ENCODE measurements at regions not wholly inside any gene's neighbourhood (a gene's known extent, or its start where the extent isn't known, plus 50 kb on each side); places are given as distances from the start of the nearest gene placed in this dataset.

DNA sequence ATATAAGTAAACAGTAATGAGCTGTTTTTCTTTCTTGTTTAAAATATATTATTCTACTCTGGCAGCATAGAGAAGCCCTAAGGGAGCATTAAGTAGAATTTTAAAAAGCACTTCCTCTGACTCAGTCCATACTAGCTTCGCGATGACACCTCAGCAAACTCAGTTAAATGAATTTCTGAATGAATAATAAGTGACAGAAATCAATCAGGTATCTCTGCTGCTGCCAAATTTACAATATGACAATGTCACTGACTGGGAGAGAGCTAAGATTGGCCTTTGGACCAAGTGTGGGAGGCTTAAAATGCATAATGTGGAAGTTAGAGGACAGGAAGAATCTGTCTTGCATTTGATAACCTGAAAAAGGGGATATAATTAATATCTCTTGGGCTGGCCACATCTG lies 296.1 kb downstream of the HHIPL2 start:
- no peak overlapping the region for H2AFZ ChIP-seq (ENCODE audit: low read length)
- no peak for TF ChIP-seq POU5F1 (IDR thresholded peaks at IDR 0.05; ENCODE audit: low read depth, low read length)
- no peak for TF ChIP-seq HDAC2 (IDR thresholded peaks at IDR 0.05; ENCODE audit: borderline replicate concordance in 1 of 2, low read depth in 2 of 2, low read length in 2 of 2)
- no peak for TF ChIP-seq SRF (IDR thresholded peaks at IDR 0.05; ENCODE audit: low read depth, low read length)
- no peak for TF ChIP-seq SP2 (IDR thresholded peaks at IDR 0.05; ENCODE audit: low read length)
- no peak for TF ChIP-seq JUN (IDR thresholded peaks at IDR 0.05; ENCODE audit: low read depth, low read length)
- TF ChIP-seq CBX5 (IDR thresholded peaks at IDR 0.05; ENCODE audit: low read depth, low read length): no peak
- no peak for TF ChIP-seq SIX5 (IDR thresholded peaks at IDR 0.05; ENCODE audit: low read depth, low read length)
- TF ChIP-seq TCF12 (IDR thresholded peaks at IDR 0.05; ENCODE audit: low read depth, low read length): no peak
- TF ChIP-seq, protein P1, sequence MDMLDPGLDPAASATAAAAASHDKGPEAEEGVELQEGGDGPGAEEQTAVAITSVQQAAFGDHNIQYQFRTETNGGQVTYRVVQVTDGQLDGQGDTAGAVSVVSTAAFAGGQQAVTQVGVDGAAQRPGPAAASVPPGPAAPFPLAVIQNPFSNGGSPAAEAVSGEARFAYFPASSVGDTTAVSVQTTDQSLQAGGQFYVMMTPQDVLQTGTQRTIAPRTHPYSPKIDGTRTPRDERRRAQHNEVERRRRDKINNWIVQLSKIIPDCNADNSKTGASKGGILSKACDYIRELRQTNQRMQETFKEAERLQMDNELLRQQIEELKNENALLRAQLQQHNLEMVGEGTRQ (IDR thresholded peaks at IDR 0.05; ENCODE audit: low read length): no peak
- no peak for TF ChIP-seq CHD1 (IDR thresholded peaks at IDR 0.05; ENCODE audit: low read depth, low read length)
- TF ChIP-seq GTF2F1 (IDR thresholded peaks at IDR 0.05; ENCODE audit: borderline replicate concordance, low read depth, low read length): no peak
- no peak for TF ChIP-seq POLR2AphosphoS5 (IDR thresholded peaks at IDR 0.05; ENCODE audit: low read depth, low read length)
- TF ChIP-seq SIN3A (conservative IDR thresholded peaks at IDR 0.05 in 1 of 2, IDR thresholded peaks at IDR 0.05 in 1 of 2; ENCODE audit: low read depth in 1 of 2, low read length in 2 of 2): no peak
- POLR2A ChIA-PET (ENCODE audit: partially characterized antibody): no interaction called here

More for the DNA sequence above, 296.1 kb downstream of the HHIPL2 start:
- DNase-seq (ENCODE audit: low read depth in 1 of 2, low spot score in 2 of 2) (no peak), FAIRE-seq (no peak)
- Histone ChIP-seq H3K56ac (replicated peaks; ENCODE audit: insufficient read length, low read depth, low read length) (no peak overlapping the region), H3K4ac (replicated peaks; ENCODE audit: insufficient read length, low read depth, low read length) (no peak overlapping the region), H2BK5ac (ENCODE audit: low read depth, low read length) (no peak overlapping the region), H3K23me2 (ENCODE audit: low read depth, low read length) (no peaks in the 10 kb centered on the region; the same call in 1 of the 2 replicates), H3K36me3 (ENCODE audit: control insufficient read depth in 2 of 4, insufficient read depth in 4 of 4, low read length in 3 of 4) (no peaks in the 10 kb centered on the region), H2BK120ac (replicated peaks; ENCODE audit: low read depth, low read length) (no peak overlapping the region), H4K20me1 (replicated peaks in 1 of 2; ENCODE audit: control insufficient read depth in 1 of 2, insufficient read depth in 2 of 2, low read length in 2 of 2) (no peaks in the 10 kb centered on the region), H3K79me2 (ENCODE audit: control insufficient read depth in 1 of 2, insufficient read depth in 2 of 2, low read length in 2 of 2) (no peaks in the 10 kb centered on the region), H4K91ac (replicated peaks; ENCODE audit: insufficient read length, low read length) (no peak overlapping the region), H3K27ac (ENCODE audit: low read depth, low read length) (no peak overlapping the region), H2BK12ac (ENCODE audit: low read depth, low read length) (no peak overlapping the region), H3K18ac (ENCODE audit: extremely low read depth, low read length) (no peak overlapping the region), H3K4me1 (replicated peaks in 1 of 4; ENCODE audit: control insufficient read depth in 3 of 4, insufficient read depth in 4 of 4, low read length in 3 of 4) (peaks cover 3 to 12% (median 5%) of the 10 kb centered on the region in 4 experiments; a peak in 4 of 7 replicates), H3K9me3 (ENCODE audit: insufficient read depth in 2 of 2, low read depth in 1 of 2, low read length in 1 of 2) (peaks cover 0 to 5% of the 10 kb centered on the region in 2 experiments; a peak in 1 of 4 replicates), H4K8ac (ENCODE audit: extremely low read depth, insufficient read depth, low read length) (no peak overlapping the region), H3K27me3 (replicated peaks in 1 of 4; ENCODE audit: control insufficient read depth in 3 of 4, extremely low read depth in 1 of 4, insufficient read depth in 3 of 4, low read length in 3 of 4) (no peaks in the 10 kb centered on the region), H2BK20ac (ENCODE audit: low read length) (no peak overlapping the region), H3K23ac (ENCODE audit: insufficient read length) (no peak overlapping the region), H2BK15ac (ENCODE audit: low read length) (no peak overlapping the region), H3K4me3 (ENCODE audit: extremely low read depth in 1 of 4, insufficient read depth in 2 of 4, low read depth in 3 of 4, low read length in 4 of 4) (no peak overlapping the region), H3K14ac (ENCODE audit: insufficient read length) (no peak overlapping the region), H4K5ac (ENCODE audit: insufficient read length, low read depth, low read length) (no peak overlapping the region), H3K4me2 (ENCODE audit: insufficient read depth in 1 of 2, low read depth in 2 of 2, low read length in 2 of 2) (no peak overlapping the region), H3K9ac (replicated peaks in 1 of 4; ENCODE audit: extremely low read depth in 1 of 4, low read depth in 3 of 4, low read length in 3 of 4) (no peak overlapping the region), H2AK5ac (ENCODE audit: low read depth, low read length) (no peak overlapping the region), H3K79me1 (ENCODE audit: low read depth, low read length) (no peaks in the 10 kb centered on the region)
- WGBS, 2 experiments (ENCODE audit: extremely low coverage in 1 of 2, insufficient coverage in 1 of 2, insufficient read length in 1 of 2, insufficient replicate concordance in 2 of 2, low coverage in 1 of 2, low lambda C conversion rate in 2 of 2, missing lambda C conversion rate in 1 of 2): 95% methylated on average over 2 of the region's 2 CpGs; no CpG with 5 or more reads in 1 of the 2 experiments
- CTCF ChIA-PET (ENCODE audit: partially characterized antibody): interaction anchor here (0.6 to 0.8 kb wide), 2 partner anchors 13 to 383 kb away, joined by 3 read pairs; no protein-coding TSS in a partner anchor

Measured in H1 (cell line).